ENCODE measurements at regions not wholly inside any gene's neighbourhood (a gene's known extent, or its start where the extent isn't known, plus 50 kb on each side); places are given as distances from the start of the nearest gene placed in this dataset.
A peak's percentile ranks its signal among the peaks of the same experiment; 100 is the strongest.
"Not testable (repeated sequence)": the region's sequence is repeated elsewhere in the genome, so short reads cannot be mapped to it uniquely, and the experiment has no call there.

GRCh38 chr2:445896-446295, 158.0 kb upstream of the ALKAL2 start:
- no peak for DNase-seq

DNA sequence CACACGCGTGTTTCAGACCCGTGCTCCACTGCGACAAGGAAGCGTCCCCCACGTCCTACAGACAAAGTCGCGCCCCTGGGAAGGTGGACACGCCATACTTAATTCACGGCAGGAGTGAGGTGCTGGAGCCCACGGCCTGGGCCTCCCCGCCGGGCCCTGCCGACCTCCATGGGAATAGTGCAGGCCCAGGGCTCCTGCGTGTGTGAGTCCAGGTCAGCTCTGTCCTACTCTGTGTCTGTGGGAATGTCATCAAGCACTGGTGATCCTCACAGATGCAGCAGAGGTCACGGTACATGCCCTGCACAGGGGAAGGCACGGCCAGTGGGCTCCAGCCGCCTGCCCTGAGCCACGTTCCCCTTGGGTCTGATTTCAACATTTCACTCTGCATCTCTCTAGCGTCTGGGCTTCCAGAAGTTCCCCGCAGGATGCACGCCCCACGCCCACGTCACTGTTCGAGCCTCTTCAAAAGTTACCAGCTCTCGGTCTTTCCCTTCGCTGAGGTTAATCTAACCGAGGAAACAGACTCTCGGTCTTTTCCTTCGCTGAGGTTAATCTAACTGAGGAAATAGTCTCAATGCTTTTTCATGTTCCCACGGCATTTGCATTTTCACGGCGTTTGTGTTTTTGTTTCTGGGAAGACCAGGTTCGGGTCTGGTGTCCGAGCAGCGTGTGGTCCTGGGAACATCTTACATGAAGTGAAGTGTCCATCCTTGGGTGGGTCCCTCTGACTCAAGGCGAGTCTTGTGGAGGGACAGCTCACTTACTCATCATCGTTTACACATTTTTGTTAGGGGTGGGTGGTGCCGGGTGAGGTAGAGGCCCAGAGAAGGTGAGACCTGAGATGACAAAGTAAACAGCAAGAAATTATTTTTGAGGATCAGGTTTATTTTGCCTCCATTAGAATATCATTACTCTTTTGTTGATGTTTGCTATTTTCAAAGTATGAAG, 157.3 kb upstream of the ALKAL2 start:
- DNase-seq, result peak in 1 of 2 experiments; percentile 12

DNA sequence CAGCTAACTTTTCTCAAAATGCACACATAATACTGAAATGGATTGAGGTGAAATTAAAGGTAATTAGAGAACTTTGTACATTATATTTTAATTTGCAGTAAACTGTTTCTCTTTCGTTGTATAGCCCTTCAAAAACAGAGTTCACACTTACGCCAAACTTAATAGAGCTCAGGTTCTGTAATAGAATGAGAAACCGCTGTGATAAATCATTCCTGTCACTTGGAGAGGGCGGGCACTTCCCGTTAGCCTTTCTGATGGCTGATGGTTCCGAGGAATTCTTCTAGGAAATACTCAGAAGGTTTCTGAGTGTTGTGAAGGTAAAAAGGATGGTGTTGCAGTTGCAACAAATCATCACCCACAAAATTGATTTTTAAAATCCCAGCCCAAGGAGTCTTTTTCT, 155.8 kb upstream of the ALKAL2 start:
- DNase-seq, result no peak

DNA sequence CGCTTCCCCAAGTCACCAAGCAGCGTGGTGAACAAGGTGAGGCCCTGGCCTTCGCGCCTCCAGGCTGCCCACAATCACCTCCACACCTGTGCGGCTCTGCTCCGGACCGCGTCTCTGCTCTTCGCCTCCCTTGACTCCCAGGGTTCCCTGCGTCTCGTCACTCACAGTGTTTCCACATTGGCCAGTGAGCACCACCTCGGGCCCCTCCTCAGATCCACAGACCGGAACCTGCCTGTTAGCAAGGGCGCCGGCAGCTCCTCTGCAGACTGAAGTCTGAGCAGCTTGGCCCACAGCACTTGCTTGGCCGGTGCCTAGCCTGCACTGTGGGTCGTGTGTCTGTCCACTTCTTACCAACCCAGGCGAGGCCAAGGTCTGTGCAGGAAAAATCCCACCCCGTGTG, 155.3 kb upstream of the ALKAL2 start:
- DNase-seq, result no peak

GRCh38 chr2:441258-442022, 153.5 kb upstream of the ALKAL2 start:
- DNase-seq, result no peak

GRCh38 chr2:440403-440740, 152.5 kb upstream of the ALKAL2 start:
- DNase-seq, result no peak

GRCh38 chr2:439556-440402, 151.9 kb upstream of the ALKAL2 start:
- DNase-seq, result no peak

- DNase-seq, result no peak
Observed at GRCh38 chr2:439077-439476, 151.2 kb upstream of the ALKAL2 start.

DNA sequence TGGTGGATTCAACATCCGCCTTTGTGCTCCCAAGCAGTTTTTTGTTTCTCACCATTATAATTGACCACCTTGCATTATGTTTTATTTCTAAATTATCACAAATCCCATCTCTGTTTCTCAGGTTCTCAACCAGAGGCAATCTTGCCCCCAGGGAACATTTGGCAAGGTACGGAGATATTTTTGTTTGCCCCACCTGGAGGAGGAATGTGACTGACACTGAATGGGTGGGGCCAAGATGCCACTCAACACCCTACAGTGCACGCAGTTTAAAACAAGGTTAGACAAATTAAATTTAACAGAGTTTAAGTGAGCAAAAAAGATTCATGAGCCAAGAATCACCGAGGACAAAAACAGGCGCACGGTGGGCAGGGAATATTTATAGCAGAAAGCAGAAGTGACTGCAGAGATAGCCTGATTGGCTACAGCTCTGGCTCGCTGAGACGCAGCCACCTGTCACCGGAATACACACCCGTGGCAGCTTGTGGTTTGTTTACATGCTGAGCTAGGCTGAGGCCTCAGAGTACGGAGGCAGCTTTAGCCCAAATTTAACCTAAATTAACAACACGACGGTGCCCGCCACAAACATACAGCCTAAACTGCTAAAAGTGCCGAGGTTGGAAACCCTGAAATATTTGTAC, 150.0 kb upstream of the ALKAL2 start:
- DNase-seq, result peak; percentile 24

- no peak for DNase-seq
Observed at GRCh38 chr2:437180-437579, 149.3 kb upstream of the ALKAL2 start.

DNA sequence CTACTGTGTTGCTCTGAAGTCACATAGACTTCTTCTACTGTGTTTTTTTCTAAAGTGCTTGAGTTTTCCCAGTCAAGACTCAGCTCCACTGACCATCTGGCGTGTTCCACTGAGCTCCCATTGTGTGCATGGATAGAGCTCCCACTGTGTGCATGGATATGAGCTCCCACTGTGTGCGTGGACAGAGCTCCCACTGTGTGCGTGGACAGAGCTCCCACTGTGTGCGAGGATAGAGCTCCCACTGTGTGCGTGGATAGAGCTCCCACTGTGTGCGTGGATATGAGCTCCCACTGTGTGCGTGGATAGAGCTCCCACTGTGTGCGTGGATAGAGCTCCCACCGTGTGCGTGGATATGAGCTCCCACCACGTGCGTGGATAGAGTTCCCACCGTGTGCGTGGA, 148.3 kb upstream of the ALKAL2 start:
- no peak for DNase-seq

- DNase-seq, result no peak
Observed at GRCh38 chr2:434625-435024, 146.7 kb upstream of the ALKAL2 start.

DNA sequence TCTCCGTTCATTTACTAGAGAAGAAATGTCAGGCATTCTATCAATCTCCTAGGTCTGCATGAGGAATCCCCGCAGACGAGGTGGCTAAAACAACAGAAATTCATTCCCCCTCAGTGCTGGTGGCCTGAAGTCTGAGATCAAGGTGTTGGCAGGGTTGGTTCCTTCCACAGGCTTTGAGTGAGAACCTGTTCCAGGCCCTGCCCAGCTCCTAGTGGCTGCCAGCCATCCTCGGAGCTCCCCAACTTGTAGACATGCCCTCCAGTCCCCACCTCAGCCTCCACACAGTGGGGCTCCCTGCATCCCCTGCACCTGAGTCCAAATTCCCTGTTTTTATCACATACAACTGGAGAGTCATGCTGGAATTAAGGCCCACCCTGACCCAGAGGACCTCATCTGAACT, 145.3 kb upstream of the ALKAL2 start:
- no peak for DNase-seq

DNA sequence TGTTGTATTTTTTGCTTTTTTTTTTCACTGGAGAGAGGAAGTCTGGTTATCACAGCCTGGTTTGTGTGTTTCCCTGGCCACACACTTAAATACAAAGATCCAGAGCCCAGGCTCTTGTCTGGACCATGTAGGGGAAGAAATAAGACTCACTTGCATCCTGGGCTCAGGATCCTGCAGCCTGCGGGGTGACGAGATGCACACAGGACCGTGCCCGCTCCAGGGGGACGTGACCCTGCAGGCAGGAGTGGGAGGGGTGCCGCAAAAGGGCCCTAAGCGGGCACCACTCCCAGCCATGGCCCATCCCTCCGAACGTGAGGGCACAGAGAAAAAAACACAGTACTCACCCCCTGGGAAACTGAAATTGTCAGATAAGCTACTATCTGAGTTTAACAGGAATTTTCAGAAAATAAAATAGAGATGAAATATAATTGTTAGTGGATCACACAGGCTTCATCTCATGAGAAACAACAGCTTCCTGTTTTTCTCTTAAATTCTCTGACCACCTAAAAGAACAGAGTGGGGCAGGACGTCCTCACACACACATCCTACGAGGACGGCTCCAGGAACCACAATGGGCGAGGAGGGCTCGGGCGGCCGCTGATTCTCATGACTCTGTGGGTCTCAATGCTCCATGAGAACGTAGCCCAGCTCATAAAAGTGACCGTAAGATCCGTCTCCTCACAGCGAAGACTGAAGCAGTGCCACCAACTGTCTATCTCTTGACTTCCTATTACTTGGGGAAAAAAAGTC, 142.6 kb upstream of the ALKAL2 start:
- DNase-seq, result no peak

DNA sequence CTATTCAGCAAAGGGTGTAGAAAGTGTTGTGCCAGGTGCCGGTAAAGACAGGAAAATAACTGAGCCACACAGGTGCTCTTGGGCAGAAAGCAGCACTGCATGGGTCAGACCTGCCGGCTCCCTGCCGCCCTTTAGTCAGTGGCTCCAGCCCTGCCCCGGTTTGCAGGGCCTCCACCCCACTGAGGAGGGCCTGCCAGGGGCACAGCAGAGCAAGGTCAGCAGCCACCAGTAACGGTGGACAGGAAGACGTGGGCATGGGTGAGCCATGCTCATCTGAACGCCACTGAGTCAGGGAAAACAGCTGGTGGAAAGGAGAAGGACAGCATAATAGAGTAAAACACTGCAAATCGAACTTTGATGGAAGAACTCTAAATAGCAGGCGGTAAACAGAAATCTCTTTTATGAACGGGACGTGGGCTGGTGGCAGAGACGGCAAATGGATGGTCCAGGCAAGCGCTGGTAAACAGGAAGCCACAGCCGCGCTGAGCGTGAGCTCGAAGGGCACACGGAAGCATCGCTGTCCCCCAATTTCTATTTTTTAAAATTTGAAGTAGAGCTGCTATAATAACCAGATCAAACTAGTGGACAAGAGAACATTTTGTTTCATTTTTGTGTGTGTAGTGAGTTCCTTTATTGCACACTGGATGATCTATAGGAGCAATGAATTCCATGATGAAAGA, 141.8 kb upstream of the ALKAL2 start:
- no peak for DNase-seq

DNA sequence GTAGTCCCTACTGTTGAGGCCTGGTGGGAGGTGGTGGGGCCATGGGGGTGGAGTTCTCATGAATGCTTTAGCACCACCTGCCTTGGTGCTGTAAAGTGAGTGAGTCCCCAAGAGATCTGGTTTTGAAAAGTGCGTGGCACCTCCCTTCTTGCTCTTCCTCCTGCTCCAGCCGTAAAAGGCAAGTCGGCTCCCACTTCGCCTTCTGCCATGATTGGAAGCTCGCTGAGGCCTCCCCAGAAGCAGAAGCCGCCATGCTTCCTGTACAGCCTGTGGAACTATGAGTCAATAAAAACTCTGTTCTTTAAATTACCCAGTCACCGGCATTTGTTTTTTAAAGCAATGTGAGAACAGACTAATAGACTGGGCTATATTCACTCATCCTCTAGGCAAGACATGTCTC, 141.3 kb upstream of the ALKAL2 start:
- DNase-seq, result no peak

GRCh38 chr2:428591-428990, 140.7 kb upstream of the ALKAL2 start:
- no peak for DNase-seq

- DNase-seq, result not testable (repeated sequence)
Observed at GRCh38 chr2:426696-427095, 138.8 kb upstream of the ALKAL2 start.

DNA sequence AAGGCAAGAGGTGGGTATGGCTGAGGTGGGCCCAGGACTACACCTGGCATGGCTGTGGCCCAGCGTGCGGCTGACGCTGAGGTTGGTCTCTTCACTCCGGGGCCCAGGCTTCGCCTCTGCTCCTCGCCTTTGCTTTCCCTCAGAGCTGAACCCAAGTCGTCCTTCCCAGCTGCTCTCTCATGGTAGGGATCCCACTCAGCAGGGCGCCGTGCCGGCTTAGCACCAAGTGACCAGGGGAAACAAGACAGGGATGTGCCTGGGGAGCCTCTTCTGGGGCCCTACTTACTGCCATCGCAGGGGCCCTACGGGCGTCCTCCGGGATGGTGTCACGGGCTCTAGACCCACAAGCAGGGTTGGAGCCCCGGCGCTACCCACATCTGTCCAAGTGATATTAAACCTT, 138.1 kb upstream of the ALKAL2 start:
- DNase-seq, result no peak

GRCh38 chr2:425243-425642, 137.4 kb upstream of the ALKAL2 start:
- DNase-seq, result no peak

Data from activated CD4-positive, alpha-beta T cell treated with anti-CD3 and anti-CD28 coated beads, Interleukin-2, amount 50 U/mL, for 4 hours (primary cell).